AG04450 (cell line): ENCODE measurements at regions not wholly inside any gene's neighbourhood (a gene's known extent, or its start where the extent isn't known, plus 50 kb on each side); places are given as distances from the start of the nearest gene placed in this dataset.

Experiments used
- CTCF ChIA-PET: fragments of 300-600, 350-600 bp; formaldehyde crosslinking; extraction: SDS; loops from one replicate; lab custom pipeline; 2022; ENCODE audit warnings: antibody characterized with exemption, inconsistent platforms; lab: Charles Lee
- POLR2A ChIA-PET: fragments of 350-600 bp; formaldehyde crosslinking; extraction: SDS; loops from one replicate; lab custom pipeline; 2021; ENCODE audit warnings: antibody characterized with exemption, inconsistent platforms; lab: Yijun Ruan, JAX
- DNase-seq: peaks from one replicate; pipeline ENCODE4 v3.0.0-alpha.2; 2011; ENCODE audit warnings: low read depth, low spot score
- H3K27ac ChIP-seq: one replicate; pipeline ENCODE4 v1.5.1; 2012; ENCODE audit warnings: low read depth, low read length, control low read depth
- H3K27me3 ChIP-seq: one replicate; pipeline ENCODE4 v1.6.0; 2012; ENCODE audit warnings: low read length; ENCODE audit not compliant: control insufficient read depth, insufficient read depth
- H3K4me3 ChIP-seq: 2 replicates; pipeline ENCODE4 v1.5.1; 2011; ENCODE audit warnings: mild to moderate bottlenecking, low read depth, low read length, control low read depth
- H3K9me3 ChIP-seq: 2 replicates; pipeline ENCODE4 v1.5.1; 2012; ENCODE audit warnings: low read length; ENCODE audit not compliant: control insufficient read depth, insufficient read depth
- CTCF ChIP-seq: IDR thresholded peaks from 2 replicates; pipeline ENCODE4 v1.5.1; 2011; ENCODE audit warnings: low read depth, low read length, control low read depth, inconsistent platforms

- ChIA-PET POLR2A (no interaction called here), CTCF (no interaction called here)
- peaks cover 55% of the 10 kb centered on the region for H3K9me3 ChIP-seq
- no peak for TF ChIP-seq CTCF
- H3K4me3 ChIP-seq = no peak overlapping the region
- no peak overlapping the region for H3K27ac ChIP-seq
- no peaks in the 10 kb centered on the region for H3K27me3 ChIP-seq
- no peak for DNase-seq
These were observed 407.5 kb upstream of the RNF32 start for GRCh38 chr7:156232931-156233705.

DNA sequence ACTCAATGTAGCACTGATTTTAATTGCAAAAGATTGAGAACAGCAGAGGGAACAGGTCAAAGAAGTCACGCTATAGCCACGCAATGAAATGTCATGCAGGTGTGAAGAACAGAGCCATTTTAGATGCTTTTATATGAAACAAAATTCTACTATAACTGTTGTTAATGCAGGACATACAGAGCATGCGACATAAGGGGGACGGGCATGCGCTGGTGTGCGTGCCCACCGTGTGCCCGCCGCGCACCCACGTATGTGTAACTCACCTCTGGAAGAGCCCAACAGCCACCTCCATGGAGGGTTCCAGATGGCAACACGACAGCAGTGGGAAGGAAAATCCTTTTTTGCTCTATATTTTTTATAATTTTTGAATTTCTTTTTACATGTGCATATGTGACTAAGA lies 410.0 kb upstream of the RNF32 start:
- POLR2A ChIA-PET = no interaction called here
- CTCF ChIA-PET = no interaction called here
- Histone ChIP-seq H3K9me3 (peaks cover 36% of the 10 kb centered on the region), H3K27me3 (no peaks in the 10 kb centered on the region), H3K4me3 (no peak overlapping the region), H3K27ac (no peak overlapping the region)
- no peak for TF ChIP-seq CTCF
- no peak for DNase-seq

DNA sequence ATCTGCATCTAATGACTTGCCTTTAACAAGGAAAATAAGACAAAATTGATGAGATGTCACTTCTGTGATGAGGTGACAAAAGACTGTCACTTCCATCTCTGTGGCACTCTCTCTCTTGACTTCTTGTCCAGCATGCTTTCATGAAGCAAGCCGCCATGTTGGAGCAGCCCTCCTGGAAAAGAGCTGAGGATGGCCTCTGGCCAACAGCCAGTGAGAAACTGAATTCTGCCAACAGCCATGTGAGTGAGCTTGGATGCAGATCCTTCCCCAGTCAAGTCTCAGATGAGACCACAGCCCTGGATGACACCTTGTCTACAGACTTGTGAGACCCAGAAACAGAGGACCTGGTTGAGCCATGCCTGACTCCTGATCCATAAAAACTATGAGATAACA lies 412.6 kb upstream of the SHH start:
- H3K9me3 ChIP-seq = peaks cover 39% of the 10 kb centered on the region
- ChIA-PET CTCF (no interaction called here), POLR2A (no interaction called here)
- DNase-seq = no peak
- no peak for TF ChIP-seq CTCF
- no peak overlapping the region for H3K4me3 ChIP-seq
- H3K27ac ChIP-seq = no peak overlapping the region
- H3K27me3 ChIP-seq = no peaks in the 10 kb centered on the region

GRCh38 chr7:156223935-156224832 lies 411.9 kb upstream of the SHH start:
- CTCF ChIA-PET = no interaction called here
- Histone ChIP-seq H3K9me3 (peaks cover 45% of the 10 kb centered on the region), H3K27ac (no peak overlapping the region), H3K27me3 (no peaks in the 10 kb centered on the region), H3K4me3 (no peak overlapping the region)
- DNase-seq = no peak
- POLR2A ChIA-PET = no interaction called here
- TF ChIP-seq CTCF = no peak

DNA sequence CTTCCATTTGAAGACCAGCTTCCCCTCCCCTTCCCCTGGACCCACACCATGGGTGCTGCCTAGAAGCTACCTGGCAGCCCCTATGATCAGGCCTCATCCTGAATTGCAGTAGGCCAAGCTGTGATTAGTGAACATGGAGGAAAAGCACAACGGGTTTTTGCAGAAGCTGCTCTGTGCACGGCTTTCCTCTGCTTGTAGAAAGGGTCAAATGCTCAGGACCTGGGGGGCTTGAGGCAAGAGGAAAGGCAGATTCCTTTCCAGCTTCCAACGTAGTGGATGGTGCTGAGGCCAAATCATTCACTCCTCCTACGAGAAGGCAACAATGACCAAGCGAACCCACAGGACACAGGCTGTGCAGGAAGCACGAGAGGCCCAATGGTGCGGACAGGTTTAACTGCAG lies 410.3 kb upstream of the SHH start:
- Histone ChIP-seq H3K27me3 (no peaks in the 10 kb centered on the region), H3K4me3 (no peak overlapping the region), H3K27ac (no peak overlapping the region), H3K9me3 (peaks cover 49% of the 10 kb centered on the region)
- no peak for TF ChIP-seq CTCF
- POLR2A ChIA-PET = no interaction called here
- CTCF ChIA-PET = no interaction called here
- DNase-seq = no peak
